ENCODE measurements at regions not wholly inside any gene's neighbourhood (a gene's known extent, or its start where the extent isn't known, plus 50 kb on each side); places are given as distances from the start of the nearest gene placed in this dataset.
"Not testable (repeated sequence)": the region's sequence is repeated elsewhere in the genome, so short reads cannot be mapped to it uniquely, and the experiment has no call there.

- DNase-seq (ENCODE audit: low read depth in 2 of 2): no peak
Measured at GRCh38 chr14:30431552-30431951, 127.4 kb upstream of the G2E3 start.

GRCh38 chr14:30440961-30441360 is 118.0 kb upstream of the G2E3 start:
- no peak for DNase-seq (ENCODE audit: low read depth in 2 of 2)

- DNase-seq (ENCODE audit: low read depth in 2 of 2): no peak
Measured at GRCh38 chr14:30443368-30444007, 115.5 kb upstream of the G2E3 start.

GRCh38 chr14:30444451-30444850 is 114.5 kb upstream of the G2E3 start:
- no peak for DNase-seq (ENCODE audit: low read depth in 2 of 2)

- no peak for DNase-seq (ENCODE audit: low read depth in 2 of 2)
Measured at GRCh38 chr14:30445011-30445793, 113.8 kb upstream of the G2E3 start.

GRCh38 chr14:30445852-30446251 is 113.1 kb upstream of the G2E3 start:
- no peak for DNase-seq (ENCODE audit: low read depth in 2 of 2)

GRCh38 chr14:30450631-30451545 is 108.1 kb upstream of the G2E3 start:
- DNase-seq (ENCODE audit: low read depth in 2 of 2): no peak

- DNase-seq (ENCODE audit: low read depth in 2 of 2): no peak
Measured at GRCh38 chr14:30456296-30456695, 102.7 kb upstream of the G2E3 start.

- no peak for DNase-seq (ENCODE audit: low read depth in 2 of 2)
Measured at GRCh38 chr14:30462358-30462757, 96.6 kb upstream of the G2E3 start.

- DNase-seq (ENCODE audit: low read depth in 2 of 2): no peak
Measured at GRCh38 chr14:30464481-30464880, 94.5 kb upstream of the G2E3 start.

GRCh38 chr14:30468354-30468753 is 90.6 kb upstream of the G2E3 start:
- no peak for DNase-seq (ENCODE audit: low read depth in 2 of 2)

- no peak for DNase-seq (ENCODE audit: low read depth in 2 of 2)
Measured at GRCh38 chr14:30471980-30472379, 87.0 kb upstream of the G2E3 start.

GRCh38 chr14:30473846-30474696 is 84.9 kb upstream of the G2E3 start:
- DNase-seq (ENCODE audit: low read depth in 2 of 2): not testable (repeated sequence)

- DNase-seq (ENCODE audit: low read depth in 2 of 2): no peak
Measured at GRCh38 chr14:30482276-30482675, 76.7 kb upstream of the G2E3 start.

GRCh38 chr14:30484201-30484600 is 74.8 kb upstream of the G2E3 start:
- no peak for DNase-seq (ENCODE audit: low read depth in 2 of 2)

- DNase-seq (ENCODE audit: low read depth in 2 of 2): no peak
Measured at GRCh38 chr14:30484976-30485375, 74.0 kb upstream of the G2E3 start.

GRCh38 chr14:30496852-30497251 is 62.1 kb upstream of the G2E3 start:
- no peak for DNase-seq (ENCODE audit: low read depth in 2 of 2)

- no peak for DNase-seq (ENCODE audit: low read depth in 2 of 2)
Measured at GRCh38 chr14:30499358-30499757, 59.6 kb upstream of the G2E3 start.

- DNase-seq (ENCODE audit: low read depth in 2 of 2): no peak
Measured at GRCh38 chr14:30500222-30500621, 58.7 kb upstream of the G2E3 start.

- no peak for DNase-seq (ENCODE audit: low read depth in 2 of 2)
Measured at GRCh38 chr14:30507209-30507608, 51.7 kb upstream of the G2E3 start.

Measured in stimulated activated CD4-positive, alpha-beta T cell treated with anti-CD3 and anti-CD28 coated beads, Interleukin-15, amount 100 ng/mL, for 48 hours (primary cell).